Left cardiac atrium (tissue), 4 donors: ENCODE measurements at regions not wholly inside any gene's neighbourhood (a gene's known extent, or its start where the extent isn't known, plus 50 kb on each side); places are given as distances from the start of the nearest gene placed in this dataset.
A peak's percentile ranks its signal among the peaks of the same experiment; 100 is the strongest.

Experiments
- ATAC-seq, 2 donors: fragments of 200-7000 bp; cut with Tn5 transposase; one replicate each; pipeline ENCODE4 v1.9.1; 2020; ENCODE audit warnings: mild to moderate bottlenecking in 2 of 2, moderate library complexity in 2 of 2
- DNase-seq: peaks from one replicate; pipeline ENCODE4 v3.0.0-alpha.2; 2020
- intact Hi-C, 2 donors: fragments of 100-400 bp; cut with DNase I; formaldehyde crosslinking; loops; one replicate each; pipeline versions ENCODE4 v1.14.1 to v1.15.1; 2022 to 2023
- donor health status: DM: no; HTN: yes; CAD: no.
- donor health status: DM: no; HTN: yes; CAD: no; lungs with severe emphysema.
- donor health status: DM: yes; HTN: yes; CAD: no.
- donor health status: Dilated cardiomyopathy.

DNA sequence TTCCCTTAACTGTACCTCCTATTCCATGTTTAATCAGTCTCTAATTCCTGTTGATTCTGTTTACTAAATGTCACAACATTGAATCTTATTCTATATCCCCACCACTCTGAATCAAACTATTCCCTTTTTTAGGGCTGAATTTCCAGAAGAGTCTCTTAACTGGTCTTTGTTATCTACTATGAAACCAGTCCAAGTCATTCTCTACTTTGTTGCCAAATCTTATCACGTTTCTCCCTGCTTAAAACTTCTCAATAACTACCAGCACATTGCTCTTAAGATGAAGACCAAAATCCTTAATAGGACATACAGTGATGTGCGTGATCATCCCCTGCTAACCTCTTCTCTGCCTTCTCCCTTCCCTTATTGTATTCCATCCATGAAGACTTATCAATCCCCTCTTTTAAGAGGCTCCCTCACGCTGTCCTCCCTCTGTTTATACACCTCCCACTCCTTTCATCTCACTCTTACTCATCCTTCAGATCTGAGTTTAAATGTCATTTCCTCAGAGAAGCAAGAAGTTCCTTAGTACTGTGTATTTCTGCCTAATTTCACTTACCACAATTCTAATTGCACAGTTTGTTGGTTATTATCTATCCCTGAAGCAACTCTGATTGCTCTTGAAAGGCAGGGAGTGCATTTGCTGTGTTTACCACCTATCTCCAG lies 143.0 kb upstream of the AHI1 start:
- peak in 1 of 2 donors; percentile 64 for ATAC-seq
- DNase-seq = no peak
- intact Hi-C loops = no loop called here

- intact Hi-C loops = no loop called here
- no peak for ATAC-seq
- no peak for DNase-seq
Observed at GRCh38 chr6:135642912-135643311, 145.4 kb upstream of the AHI1 start.

- DNase-seq = no peak
- intact Hi-C loops = no loop called here
- no peak for ATAC-seq
Observed at GRCh38 chr6:135644394-135644793, 146.9 kb upstream of the AHI1 start.

DNA sequence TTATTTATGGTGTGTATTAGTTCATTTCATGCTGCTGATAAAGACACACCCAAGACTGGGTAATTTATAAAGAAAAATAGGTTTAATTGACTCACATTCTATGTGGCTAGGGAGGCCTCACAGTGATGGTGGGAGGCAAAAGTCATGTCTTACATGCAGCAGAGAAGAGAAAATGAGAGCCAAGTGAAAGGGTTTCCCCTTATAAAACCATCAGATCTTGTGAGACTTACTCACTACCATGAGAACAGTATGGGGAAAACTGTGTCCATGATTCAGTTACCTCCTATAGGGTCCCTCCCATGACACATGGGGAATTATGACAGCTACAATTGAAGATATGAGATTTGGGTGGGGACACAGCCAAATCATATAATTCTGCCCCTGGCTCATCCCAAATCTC lies 150.0 kb upstream of the AHI1 start:
- ATAC-seq (no peak), DNase-seq (no peak)
- intact Hi-C loops = no loop called here

- DNase-seq (no peak), ATAC-seq (no peak)
- intact Hi-C loops = no loop called here
Observed at GRCh38 chr6:135651964-135652755, 154.6 kb upstream of the AHI1 start.

GRCh38 chr6:135655055-135655454 lies 157.5 kb upstream of the AHI1 start:
- ATAC-seq (no peak), DNase-seq (no peak)
- intact Hi-C loops = no loop called here

DNA sequence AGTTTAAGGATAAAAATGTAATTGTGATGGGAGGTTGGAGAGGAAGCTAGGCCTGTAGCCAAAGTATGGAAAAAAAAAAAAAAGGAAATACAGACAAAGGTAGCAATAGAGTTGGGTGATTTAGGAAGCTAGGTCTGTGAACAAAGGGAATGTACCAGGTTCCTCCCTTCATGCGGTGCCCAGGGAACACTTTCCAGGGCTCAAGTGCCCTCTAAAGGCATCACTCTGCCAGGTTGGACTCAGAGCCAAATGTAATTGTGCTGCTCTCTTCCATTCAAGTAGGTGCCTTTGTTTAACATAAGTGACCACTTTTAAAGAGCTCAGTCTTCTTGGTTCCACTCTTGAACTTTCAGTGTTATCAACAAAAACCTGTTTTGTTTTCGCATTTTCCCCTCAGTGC lies 159.7 kb upstream of the AHI1 start:
- DNase-seq (no peak), ATAC-seq (no peak)
- intact Hi-C loops = no loop called here

DNA sequence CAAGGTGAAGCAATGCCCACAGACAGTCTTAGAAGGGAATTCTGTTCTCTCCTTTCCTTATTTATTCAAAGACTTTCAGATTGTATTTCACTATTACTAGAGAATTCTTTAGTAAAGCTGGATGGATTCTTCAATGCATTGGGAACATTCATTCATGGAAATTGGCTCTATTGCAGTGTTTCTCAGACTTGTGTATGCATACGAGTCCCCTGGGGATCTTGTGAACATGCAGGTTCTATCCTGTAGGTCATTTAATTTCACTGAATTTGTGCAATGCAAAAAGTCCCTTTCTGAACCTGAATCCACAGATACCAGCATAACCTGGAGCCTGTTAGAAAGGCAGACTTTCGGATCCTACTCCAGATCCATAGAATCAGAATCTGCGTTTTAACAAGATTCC lies 160.9 kb upstream of the AHI1 start:
- ATAC-seq = no peak
- intact Hi-C loops = no loop called here
- no peak for DNase-seq

DNA sequence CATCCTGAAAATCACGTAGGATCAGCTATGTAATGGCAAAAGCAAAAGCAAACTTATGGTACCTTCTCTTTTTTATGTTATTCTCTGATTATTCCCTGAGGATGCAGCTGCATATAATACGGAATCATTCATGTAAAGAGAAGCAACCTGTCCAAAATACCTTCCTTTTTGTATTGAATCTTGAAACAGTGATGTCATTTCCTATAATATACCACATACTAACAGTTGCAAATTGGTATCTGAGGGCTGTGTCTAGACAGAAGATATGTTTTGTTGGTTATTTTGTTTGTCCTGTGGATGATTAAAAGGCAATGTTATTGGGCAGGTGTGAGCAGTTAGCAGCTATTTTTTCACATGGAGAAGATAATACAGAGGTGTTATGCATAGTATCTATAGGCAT lies 161.4 kb upstream of the AHI1 start:
- no peak for ATAC-seq

GRCh38 chr6:135664527-135664926 lies 167.0 kb upstream of the AHI1 start:
- ATAC-seq (no peak), DNase-seq (no peak)
- intact Hi-C loops = no loop called here

More for the DNA sequence above, 161.4 kb upstream of the AHI1 start:
- DNase-seq = no peak
- intact Hi-C loops = no loop called here

GRCh38 chr6:135665935-135666334 lies 168.4 kb upstream of the AHI1 start:
- DNase-seq (no peak), ATAC-seq (no peak)
- intact Hi-C loops = no loop called here

DNA sequence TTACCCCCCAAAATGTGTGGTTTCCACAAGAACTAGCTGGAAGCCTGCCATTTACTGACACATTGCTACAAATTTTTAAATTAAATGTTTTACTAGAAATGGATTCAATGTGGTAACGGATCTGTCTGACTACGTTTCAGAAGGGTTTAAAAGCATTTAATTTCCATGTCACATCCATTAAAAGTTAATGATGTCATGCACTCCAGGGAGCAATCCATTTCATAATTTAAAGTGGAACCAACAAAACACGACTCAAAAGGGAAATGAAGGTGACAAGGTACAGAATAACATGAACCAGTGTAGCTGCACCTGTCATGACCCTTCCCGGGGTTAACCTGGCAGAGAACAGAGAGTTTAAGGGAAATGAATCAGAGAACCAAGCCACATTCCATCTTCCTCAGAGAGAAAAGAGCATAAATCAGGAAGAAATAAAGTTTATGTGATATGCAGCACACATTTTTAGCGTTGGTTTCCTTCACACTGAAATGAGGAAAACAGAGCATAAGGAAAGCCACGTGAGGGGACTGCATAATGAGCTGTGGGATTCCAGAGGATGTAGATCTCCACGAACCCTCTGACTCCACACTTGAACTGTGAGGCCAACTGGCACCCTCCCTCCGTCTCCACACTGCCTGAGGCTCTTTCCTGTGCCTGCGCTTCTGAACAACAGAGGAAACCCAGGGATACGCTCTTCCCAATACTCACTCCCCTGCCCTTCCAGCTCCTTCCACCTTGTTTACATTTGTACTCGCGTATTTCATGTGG lies 170.3 kb upstream of the AHI1 start:
- peak; percentile 36 for DNase-seq
- peak; percentile 77 to 78 for ATAC-seq
- intact Hi-C loops = no loop called here

- no peak for ATAC-seq
- no peak for DNase-seq
- intact Hi-C loops = no loop called here
Observed at GRCh38 chr6:135672256-135672655, 174.7 kb upstream of the AHI1 start.

DNA sequence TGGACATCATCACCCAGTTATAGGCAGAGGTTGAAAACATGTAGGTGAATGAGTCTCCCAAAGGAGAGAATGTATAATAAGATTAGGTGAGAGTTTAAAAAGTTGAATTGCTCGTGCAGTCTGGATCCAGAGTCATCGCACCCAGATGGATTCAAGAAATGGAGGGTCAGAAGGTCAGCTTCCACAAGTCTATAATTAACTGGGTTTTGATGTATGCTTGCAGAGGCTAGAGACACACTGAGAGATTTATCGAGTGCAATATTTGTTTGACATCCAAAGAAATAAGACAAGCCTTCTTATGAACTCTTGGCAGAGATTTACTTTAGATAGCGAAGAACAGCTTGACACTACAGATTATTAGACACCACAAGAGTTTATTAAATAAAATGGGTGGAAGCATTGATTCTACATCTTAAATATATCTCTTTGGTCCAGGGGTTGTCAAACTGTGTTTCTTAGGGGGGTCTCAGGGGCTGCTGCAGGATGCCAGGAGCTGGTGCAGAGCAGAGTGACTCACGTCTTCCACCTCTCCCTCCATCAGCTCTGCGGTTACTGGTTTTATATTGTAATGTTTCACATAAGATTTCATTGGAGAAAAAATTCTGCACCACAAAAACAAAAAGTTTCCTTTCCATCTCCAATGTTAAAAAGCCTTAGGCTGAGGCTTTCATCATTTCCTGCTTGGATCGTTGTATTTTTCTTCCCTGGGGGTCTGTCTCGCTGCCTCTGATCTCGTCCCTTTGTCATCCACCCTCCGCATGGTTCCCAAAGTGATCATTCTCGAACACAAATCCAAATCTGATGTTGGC lies 176.2 kb upstream of the AHI1 start:
- intact Hi-C loops = no loop called here
- ATAC-seq = no peak
- DNase-seq = no peak

GRCh38 chr6:135675026-135675425 lies 176.5 kb upstream of the PDE7B start:
- intact Hi-C loops = no loop called here
- DNase-seq (no peak), ATAC-seq (no peak)

- intact Hi-C loops = no loop called here
- ATAC-seq = no peak
- DNase-seq = no peak
Observed at GRCh38 chr6:135675862-135676261, 175.6 kb upstream of the PDE7B start.

DNA sequence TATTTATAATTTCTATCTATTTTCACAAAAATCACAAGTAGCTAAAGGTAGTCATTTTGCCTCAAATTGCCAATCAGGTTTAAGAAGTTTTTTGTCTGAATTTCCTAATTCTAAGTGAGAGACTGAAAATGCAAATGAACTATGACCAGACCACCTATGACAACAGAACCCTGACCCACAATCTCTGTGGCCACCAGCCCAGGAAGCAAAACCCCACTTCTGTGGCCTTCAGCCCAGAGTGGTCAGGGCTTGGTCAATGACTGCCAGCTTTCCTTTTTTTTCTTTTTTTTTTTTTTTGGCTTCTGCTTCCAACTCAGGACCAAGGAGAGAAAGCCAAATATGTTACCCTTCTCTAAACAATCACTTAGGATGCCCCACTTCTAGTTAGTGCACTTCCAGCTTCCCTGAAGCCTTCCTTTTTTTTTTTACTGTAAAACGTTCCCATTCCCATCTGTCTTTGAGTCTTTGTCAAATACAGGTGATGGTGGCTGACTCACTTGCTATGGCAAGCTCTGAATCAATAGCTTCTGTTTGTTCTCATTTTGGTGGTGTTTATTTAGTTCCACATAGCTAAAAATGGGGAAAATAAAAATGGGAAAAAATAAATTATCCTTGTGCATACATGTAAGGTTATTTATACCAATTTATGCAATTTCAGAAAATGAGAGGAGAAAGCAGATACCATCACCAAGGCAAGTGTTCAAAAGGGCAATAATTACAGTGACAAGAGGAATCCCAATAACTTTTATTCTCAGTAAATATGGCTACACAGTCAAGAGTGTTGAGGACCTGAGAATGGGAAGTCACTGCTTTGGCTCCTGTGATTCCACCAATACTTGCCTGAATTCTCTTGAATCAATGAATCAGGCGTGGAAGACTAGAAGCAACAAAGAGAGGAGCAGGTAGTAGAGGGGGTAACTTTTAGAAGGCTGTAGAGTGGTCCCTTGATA lies 170.3 kb upstream of the PDE7B start:
- DNase-seq = no peak
- intact Hi-C loops = no loop called here
- no peak for ATAC-seq

GRCh38 chr6:135686784-135687301 lies 164.7 kb upstream of the PDE7B start:
- intact Hi-C loops = no loop called here
- DNase-seq (no peak), ATAC-seq (peak; percentile 38 to 62)
